PC-3 (cell line): ENCODE measurements at regions not wholly inside any gene's neighbourhood (a gene's known extent, or its start where the extent isn't known, plus 50 kb on each side); places are given as distances from the start of the nearest gene placed in this dataset.

ENCODE experiments used
- EZH2 ChIP-seq: fragments of 300-600 bp; sonication (generic); IDR thresholded peaks from one replicate; pipeline ENCODE4 v1.6.1; 2017; ENCODE audit warnings: antibody characterized with exemption, mild to moderate bottlenecking, low read length; ENCODE audit not compliant: unreplicated experiment
- EZH2phosphoT487 ChIP-seq: fragments of 300-600 bp; sonication (generic); IDR thresholded peaks from 2 replicates; pipeline ENCODE4 v1.6.1; 2018; ENCODE audit warnings: mild to moderate bottlenecking, antibody characterized with exemption, low read length, borderline replicate concordance
- TF ChIP-seq, protein P1 (sequence below): fragments of 300-600 bp; sonication (generic); conservative IDR thresholded peaks from 2 replicates; pipeline ENCODE4 v1.5.1; 2017; ENCODE audit warnings: antibody characterized with exemption, low read depth, mild to moderate bottlenecking, low read length

DNA sequence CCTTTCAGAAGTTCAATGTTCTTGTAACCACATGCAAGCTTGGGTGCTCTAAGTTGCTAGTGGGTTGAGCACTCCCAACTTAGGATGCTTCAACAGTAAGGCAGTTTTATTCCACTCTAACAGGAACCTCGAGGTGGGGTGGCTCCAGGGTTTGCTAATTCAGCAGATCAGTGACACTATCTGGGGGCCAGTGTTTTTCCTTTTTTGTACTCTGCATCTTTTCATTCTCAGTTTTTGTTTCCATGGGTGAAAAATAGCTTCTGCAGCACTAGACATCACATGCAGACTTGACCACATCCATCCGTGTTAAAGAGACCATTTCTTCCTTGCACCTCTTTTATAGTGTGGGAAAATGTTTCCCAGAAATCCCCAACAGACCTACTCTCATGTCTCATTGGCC is 497.6 kb downstream of the STIM2 start:
- TF ChIP-seq, protein P1, sequence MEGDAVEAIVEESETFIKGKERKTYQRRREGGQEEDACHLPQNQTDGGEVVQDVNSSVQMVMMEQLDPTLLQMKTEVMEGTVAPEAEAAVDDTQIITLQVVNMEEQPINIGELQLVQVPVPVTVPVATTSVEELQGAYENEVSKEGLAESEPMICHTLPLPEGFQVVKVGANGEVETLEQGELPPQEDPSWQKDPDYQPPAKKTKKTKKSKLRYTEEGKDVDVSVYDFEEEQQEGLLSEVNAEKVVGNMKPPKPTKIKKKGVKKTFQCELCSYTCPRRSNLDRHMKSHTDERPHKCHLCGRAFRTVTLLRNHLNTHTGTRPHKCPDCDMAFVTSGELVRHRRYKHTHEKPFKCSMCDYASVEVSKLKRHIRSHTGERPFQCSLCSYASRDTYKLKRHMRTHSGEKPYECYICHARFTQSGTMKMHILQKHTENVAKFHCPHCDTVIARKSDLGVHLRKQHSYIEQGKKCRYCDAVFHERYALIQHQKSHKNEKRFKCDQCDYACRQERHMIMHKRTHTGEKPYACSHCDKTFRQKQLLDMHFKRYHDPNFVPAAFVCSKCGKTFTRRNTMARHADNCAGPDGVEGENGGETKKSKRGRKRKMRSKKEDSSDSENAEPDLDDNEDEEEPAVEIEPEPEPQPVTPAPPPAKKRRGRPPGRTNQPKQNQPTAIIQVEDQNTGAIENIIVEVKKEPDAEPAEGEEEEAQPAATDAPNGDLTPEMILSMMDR = no peak
- TF ChIP-seq EZH2phosphoT487 (no peak), EZH2 (no peak)
